HFF-Myc (cell line): ENCODE measurements at regions not wholly inside any gene's neighbourhood (a gene's known extent, or its start where the extent isn't known, plus 50 kb on each side); places are given as distances from the start of the nearest gene placed in this dataset.

Source experiments
- DNase-seq: peaks from one replicate; pipeline ENCODE4 v3.0.0-alpha.2; 2011; ENCODE audit warnings: low read depth; ENCODE audit errors: extremely low read depth
- H3K4me3 ChIP-seq: replicated peaks from 2 replicates; pipeline ENCODE4 v1.5.1; 2011; ENCODE audit warnings: low read depth, mild to moderate bottlenecking, control low read depth, low read length
- CTCF ChIP-seq: IDR thresholded peaks from 2 replicates; pipeline ENCODE4 v1.5.1; 2012; ENCODE audit warnings: mild to moderate bottlenecking, low read depth, low read length, control low read depth; ENCODE audit errors: missing control alignments

GRCh38 chr1:208628022-208628914, 384.1 kb upstream of the PLXNA2 start:
- DNase-seq, result no peak
- no peak for TF ChIP-seq CTCF
- H3K4me3 ChIP-seq, result no peak overlapping the region

- TF ChIP-seq CTCF, result no peak
- DNase-seq, result no peak
- H3K4me3 ChIP-seq, result no peak overlapping the region
Observed at GRCh38 chr1:208631092-208631491, 386.9 kb upstream of the PLXNA2 start.

- no peak overlapping the region for H3K4me3 ChIP-seq
- DNase-seq, result no peak
- no peak for TF ChIP-seq CTCF
Observed at GRCh38 chr1:208631506-208631905, 387.3 kb upstream of the PLXNA2 start.

GRCh38 chr1:208634346-208635140, 390.4 kb upstream of the PLXNA2 start:
- TF ChIP-seq CTCF, result no peak
- H3K4me3 ChIP-seq, result no peak overlapping the region
- no peak for DNase-seq

- DNase-seq, result no peak
Observed at GRCh38 chr1:208637181-208637580, 393.0 kb upstream of the PLXNA2 start.

GRCh38 chr1:208639382-208639781, 395.2 kb upstream of the PLXNA2 start:
- no peak overlapping the region for H3K4me3 ChIP-seq
- TF ChIP-seq CTCF, result no peak

More at GRCh38 chr1:208637181-208637580, 393.0 kb upstream of the PLXNA2 start:
- no peak for TF ChIP-seq CTCF
- H3K4me3 ChIP-seq, result no peak overlapping the region

More at GRCh38 chr1:208639382-208639781, 395.2 kb upstream of the PLXNA2 start:
- DNase-seq, result no peak
